ENCODE measurements at regions not wholly inside any gene's neighbourhood (a gene's known extent, or its start where the extent isn't known, plus 50 kb on each side); places are given as distances from the start of the nearest gene placed in this dataset.

DNA sequence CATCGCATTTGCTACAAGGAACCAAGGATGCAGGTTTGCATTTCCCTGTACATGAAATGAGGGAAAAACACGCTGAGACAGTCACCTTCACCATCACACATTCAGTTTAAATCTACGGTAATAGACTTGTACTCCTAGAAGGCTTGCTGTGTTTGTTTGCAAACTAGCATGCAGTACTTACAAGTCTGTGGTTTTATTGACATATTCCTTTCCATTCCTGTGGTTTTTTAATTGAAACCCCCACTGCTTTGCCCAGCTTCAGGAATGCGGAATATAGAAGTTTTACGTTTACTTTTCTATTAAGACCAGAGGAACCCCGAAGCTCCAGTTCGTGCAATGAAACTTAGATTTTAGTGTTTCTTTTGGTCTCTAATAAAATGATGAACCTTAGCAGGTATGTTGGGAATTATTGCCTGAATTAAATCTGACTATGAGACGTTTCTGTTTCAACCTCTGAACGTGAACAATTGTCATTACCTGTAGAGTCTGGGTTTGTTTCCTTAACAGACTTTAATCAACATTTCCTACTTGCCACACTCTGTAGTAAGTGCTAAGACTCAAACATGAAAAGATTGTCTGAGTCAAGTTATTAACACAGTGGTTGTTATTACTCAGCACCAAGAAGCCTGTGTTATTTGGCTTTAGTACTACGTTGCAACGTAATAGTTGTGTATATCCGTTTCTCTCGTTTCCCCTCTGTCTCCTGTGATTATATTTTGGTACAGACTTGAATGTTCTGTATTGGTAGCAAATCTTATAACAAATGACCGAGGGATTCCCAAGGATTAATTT lies 793.3 kb upstream of the GOT2 start:
- TF ChIP-seq, protein P1, sequence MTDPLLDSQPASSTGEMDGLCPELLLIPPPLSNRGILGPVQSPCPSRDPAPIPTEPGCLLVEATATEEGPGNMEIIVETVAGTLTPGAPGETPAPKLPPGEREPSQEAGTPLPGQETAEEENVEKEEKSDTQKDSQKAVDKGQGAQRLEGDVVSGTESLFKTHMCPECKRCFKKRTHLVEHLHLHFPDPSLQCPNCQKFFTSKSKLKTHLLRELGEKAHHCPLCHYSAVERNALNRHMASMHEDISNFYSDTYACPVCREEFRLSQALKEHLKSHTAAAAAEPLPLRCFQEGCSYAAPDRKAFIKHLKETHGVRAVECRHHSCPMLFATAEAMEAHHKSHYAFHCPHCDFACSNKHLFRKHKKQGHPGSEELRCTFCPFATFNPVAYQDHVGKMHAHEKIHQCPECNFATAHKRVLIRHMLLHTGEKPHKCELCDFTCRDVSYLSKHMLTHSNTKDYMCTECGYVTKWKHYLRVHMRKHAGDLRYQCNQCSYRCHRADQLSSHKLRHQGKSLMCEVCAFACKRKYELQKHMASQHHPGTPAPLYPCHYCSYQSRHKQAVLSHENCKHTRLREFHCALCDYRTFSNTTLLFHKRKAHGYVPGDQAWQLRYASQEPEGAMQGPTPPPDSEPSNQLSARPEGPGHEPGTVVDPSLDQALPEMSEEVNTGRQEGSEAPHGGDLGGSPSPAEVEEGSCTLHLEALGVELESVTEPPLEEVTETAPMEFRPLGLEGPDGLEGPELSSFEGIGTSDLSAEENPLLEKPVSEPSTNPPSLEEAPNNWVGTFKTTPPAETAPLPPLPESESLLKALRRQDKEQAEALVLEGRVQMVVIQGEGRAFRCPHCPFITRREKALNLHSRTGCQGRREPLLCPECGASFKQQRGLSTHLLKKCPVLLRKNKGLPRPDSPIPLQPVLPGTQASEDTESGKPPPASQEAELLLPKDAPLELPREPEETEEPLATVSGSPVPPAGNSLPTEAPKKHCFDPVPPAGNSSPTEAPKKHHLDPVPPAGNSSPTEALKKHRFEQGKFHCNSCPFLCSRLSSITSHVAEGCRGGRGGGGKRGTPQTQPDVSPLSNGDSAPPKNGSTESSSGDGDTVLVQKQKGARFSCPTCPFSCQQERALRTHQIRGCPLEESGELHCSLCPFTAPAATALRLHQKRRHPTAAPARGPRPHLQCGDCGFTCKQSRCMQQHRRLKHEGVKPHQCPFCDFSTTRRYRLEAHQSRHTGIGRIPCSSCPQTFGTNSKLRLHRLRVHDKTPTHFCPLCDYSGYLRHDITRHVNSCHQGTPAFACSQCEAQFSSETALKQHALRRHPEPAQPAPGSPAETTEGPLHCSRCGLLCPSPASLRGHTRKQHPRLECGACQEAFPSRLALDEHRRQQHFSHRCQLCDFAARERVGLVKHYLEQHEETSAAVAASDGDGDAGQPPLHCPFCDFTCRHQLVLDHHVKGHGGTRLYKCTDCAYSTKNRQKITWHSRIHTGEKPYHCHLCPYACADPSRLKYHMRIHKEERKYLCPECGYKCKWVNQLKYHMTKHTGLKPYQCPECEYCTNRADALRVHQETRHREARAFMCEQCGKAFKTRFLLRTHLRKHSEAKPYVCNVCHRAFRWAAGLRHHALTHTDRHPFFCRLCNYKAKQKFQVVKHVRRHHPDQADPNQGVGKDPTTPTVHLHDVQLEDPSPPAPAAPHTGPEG (CRISPR knock-in tag; IDR thresholded peaks at IDR 0.05), result no peak
- no peak for TF ChIP-seq ZKSCAN1 (IDR thresholded peaks at IDR 0.05; ENCODE audit: low read length)
- TF ChIP-seq, protein P2, sequence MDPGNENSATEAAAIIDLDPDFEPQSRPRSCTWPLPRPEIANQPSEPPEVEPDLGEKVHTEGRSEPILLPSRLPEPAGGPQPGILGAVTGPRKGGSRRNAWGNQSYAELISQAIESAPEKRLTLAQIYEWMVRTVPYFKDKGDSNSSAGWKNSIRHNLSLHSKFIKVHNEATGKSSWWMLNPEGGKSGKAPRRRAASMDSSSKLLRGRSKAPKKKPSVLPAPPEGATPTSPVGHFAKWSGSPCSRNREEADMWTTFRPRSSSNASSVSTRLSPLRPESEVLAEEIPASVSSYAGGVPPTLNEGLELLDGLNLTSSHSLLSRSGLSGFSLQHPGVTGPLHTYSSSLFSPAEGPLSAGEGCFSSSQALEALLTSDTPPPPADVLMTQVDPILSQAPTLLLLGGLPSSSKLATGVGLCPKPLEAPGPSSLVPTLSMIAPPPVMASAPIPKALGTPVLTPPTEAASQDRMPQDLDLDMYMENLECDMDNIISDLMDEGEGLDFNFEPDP (CRISPR knock-in tag; conservative IDR thresholded peaks at IDR 0.05), result no peak
- TF ChIP-seq SNRNP70 (IDR thresholded peaks at IDR 0.05; ENCODE audit: low read depth, low read length), result no peak
- TF ChIP-seq SMYD3 (CRISPR knock-in tag; IDR thresholded peaks at IDR 0.05), result no peak
- no peak for TF ChIP-seq RFX5 (IDR thresholded peaks at IDR 0.05; ENCODE audit: low read depth, low read length)
- no peak for TF ChIP-seq SALL1 (CRISPR knock-in tag; IDR thresholded peaks at IDR 0.05)
- TF ChIP-seq, protein P3, sequence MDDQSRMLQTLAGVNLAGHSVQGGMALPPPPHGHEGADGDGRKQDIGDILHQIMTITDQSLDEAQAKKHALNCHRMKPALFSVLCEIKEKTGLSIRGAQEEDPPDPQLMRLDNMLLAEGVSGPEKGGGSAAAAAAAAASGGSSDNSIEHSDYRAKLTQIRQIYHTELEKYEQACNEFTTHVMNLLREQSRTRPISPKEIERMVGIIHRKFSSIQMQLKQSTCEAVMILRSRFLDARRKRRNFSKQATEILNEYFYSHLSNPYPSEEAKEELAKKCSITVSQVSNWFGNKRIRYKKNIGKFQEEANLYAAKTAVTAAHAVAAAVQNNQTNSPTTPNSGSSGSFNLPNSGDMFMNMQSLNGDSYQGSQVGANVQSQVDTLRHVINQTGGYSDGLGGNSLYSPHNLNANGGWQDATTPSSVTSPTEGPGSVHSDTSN (CRISPR knock-in tag; IDR thresholded peaks at IDR 0.05; ENCODE audit: borderline replicate concordance), result no peak

Data from HepG2 (cell line).